ENCODE measurements at regions not wholly inside any gene's neighbourhood (a gene's known extent, or its start where the extent isn't known, plus 50 kb on each side); places are given as distances from the start of the nearest gene placed in this dataset.

DNA sequence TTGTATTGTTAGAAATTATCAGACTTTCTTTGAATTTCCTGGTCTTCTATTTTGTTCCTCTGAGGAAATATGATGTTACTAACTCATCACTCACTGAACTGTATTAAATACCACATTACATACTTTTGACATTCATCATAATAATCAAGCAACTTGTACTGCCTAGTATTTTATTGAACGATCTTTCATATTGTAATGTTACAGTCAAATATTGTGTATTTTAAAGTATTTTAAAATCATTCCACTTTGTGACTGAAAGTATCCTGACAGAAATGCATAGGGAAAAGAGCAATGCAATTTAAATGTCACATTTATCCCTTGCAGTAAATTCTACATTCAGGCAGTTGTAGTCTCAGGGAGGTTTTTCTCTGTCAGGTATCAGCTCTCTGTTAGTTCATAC lies 1557.4 kb downstream of the CDH8 start:
- TF ChIP-seq, protein P1, sequence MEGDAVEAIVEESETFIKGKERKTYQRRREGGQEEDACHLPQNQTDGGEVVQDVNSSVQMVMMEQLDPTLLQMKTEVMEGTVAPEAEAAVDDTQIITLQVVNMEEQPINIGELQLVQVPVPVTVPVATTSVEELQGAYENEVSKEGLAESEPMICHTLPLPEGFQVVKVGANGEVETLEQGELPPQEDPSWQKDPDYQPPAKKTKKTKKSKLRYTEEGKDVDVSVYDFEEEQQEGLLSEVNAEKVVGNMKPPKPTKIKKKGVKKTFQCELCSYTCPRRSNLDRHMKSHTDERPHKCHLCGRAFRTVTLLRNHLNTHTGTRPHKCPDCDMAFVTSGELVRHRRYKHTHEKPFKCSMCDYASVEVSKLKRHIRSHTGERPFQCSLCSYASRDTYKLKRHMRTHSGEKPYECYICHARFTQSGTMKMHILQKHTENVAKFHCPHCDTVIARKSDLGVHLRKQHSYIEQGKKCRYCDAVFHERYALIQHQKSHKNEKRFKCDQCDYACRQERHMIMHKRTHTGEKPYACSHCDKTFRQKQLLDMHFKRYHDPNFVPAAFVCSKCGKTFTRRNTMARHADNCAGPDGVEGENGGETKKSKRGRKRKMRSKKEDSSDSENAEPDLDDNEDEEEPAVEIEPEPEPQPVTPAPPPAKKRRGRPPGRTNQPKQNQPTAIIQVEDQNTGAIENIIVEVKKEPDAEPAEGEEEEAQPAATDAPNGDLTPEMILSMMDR (IDR thresholded peaks at IDR 0.05) = no peak
- TF ChIP-seq POLR2A (IDR thresholded peaks at IDR 0.05) = no peak

All from prostate gland (tissue), 2 donors.